PC-3 (cell line): ENCODE measurements at regions not wholly inside any gene's neighbourhood (a gene's known extent, or its start where the extent isn't known, plus 50 kb on each side); places are given as distances from the start of the nearest gene placed in this dataset.

Experiments used
- ATAC-seq: fragments of 200-7000 bp; cut with Tn5 transposase; 2 replicates; pipeline ENCODE4 v1.9.1; 2020; ENCODE audit warnings: mild to moderate bottlenecking, moderate library complexity
- BruUV-seq: library from RNA; stranded (reverse); fragments of 400-500 nt; replicated peaks from 2 replicates; lab custom pipeline; 2021; lab: Mats Ljungman, UMichigan
- CTCF ChIA-PET: fragments of 300-600 bp; sonication (Branson Sonifier 250); formaldehyde crosslinking; loops from one replicate; lab custom pipeline; 2022; ENCODE audit warnings: antibody characterized with exemption; lab: Charles Lee
- POLR2A ChIA-PET: fragments of 300-600 bp; sonication (Branson Sonifier 250); formaldehyde crosslinking; loops from one replicate; lab custom pipeline; 2022; ENCODE audit warnings: antibody characterized with exemption; ENCODE audit not compliant: unreplicated experiment; lab: Charles Lee
- DNase-seq: peaks from one replicate; pipeline ENCODE4 v3.0.0-alpha.2; 2015
- H2AFZ ChIP-seq: fragments of 300-600 bp; sonication (generic); 2 replicates; pipeline ENCODE4 v1.6.0; 2016; ENCODE audit warnings: antibody characterized with exemption, low read length
- H3F3A ChIP-seq: fragments of 300-600 bp; sonication (generic); one replicate; pipeline ENCODE4 v1.6.0; 2017; ENCODE audit warnings: antibody characterized with exemption, low read length, control low read depth, mild to moderate bottlenecking; ENCODE audit not compliant: unreplicated experiment
- H3K27ac ChIP-seq: fragments of 300-600 bp; sonication (generic); 2 replicates; pipeline ENCODE4 v1.5.1; 2016; ENCODE audit warnings: mild to moderate bottlenecking, low read length
- H3K27me3 ChIP-seq: fragments of 300-600 bp; sonication (generic); 2 replicates; pipeline ENCODE4 v1.6.1; 2016; ENCODE audit warnings: low read length, mixed read lengths
- H3K36me3 ChIP-seq: fragments of 300-600 bp; sonication (generic); 2 replicates; pipeline ENCODE4 v1.6.1; 2016; ENCODE audit warnings: low read depth, mixed run types, low read length, mixed read lengths
- H3K4me1 ChIP-seq: fragments of 300-600 bp; sonication (generic); 2 replicates; pipeline ENCODE4 v1.5.1; 2016; ENCODE audit warnings: low read length; ENCODE audit not compliant: insufficient read depth
- H3K4me2 ChIP-seq: fragments of 300-600 bp; sonication (generic); 2 replicates; pipeline ENCODE4 v1.6.0; 2016; ENCODE audit warnings: low read length
- H3K4me3 ChIP-seq: fragments of 300-600 bp; sonication (generic); 2 replicates; pipeline ENCODE4 v1.5.1; 2016; ENCODE audit warnings: mild to moderate bottlenecking, low read length, mixed read lengths
- H3K79me2 ChIP-seq: fragments of 300-600 bp; sonication (generic); 2 replicates; pipeline ENCODE4 v1.6.1; 2017; ENCODE audit warnings: low read length, mixed read lengths
- H3K9ac ChIP-seq: fragments of 300-600 bp; sonication (generic); 2 replicates; pipeline ENCODE4 v1.6.0; 2016; ENCODE audit warnings: mild to moderate bottlenecking, low read length
- H3K9me2 ChIP-seq: fragments of 300-600 bp; sonication (generic); replicated peaks from 2 replicates; pipeline ENCODE4 v1.6.1; 2016; ENCODE audit warnings: mixed run types, low read length, mixed read lengths
- H3K9me3 ChIP-seq: fragments of 300-600 bp; sonication (generic); 2 replicates; pipeline ENCODE4 v1.6.1; 2016; ENCODE audit warnings: low read length, mixed read lengths
- H4K20me1 ChIP-seq: fragments of 300-600 bp; sonication (generic); 2 replicates; pipeline ENCODE4 v1.6.1; 2016; ENCODE audit warnings: low read length, mixed read lengths
- EZH2 ChIP-seq: fragments of 300-600 bp; sonication (generic); IDR thresholded peaks from one replicate; pipeline ENCODE4 v1.6.1; 2017; ENCODE audit warnings: antibody characterized with exemption, mild to moderate bottlenecking, low read length; ENCODE audit not compliant: unreplicated experiment
- EZH2phosphoT487 ChIP-seq: fragments of 300-600 bp; sonication (generic); IDR thresholded peaks from 2 replicates; pipeline ENCODE4 v1.6.1; 2018; ENCODE audit warnings: mild to moderate bottlenecking, antibody characterized with exemption, low read length, borderline replicate concordance
- intact Hi-C: fragments of 100-400 bp; cut with micrococcal nuclease; formaldehyde crosslinking; loops from 2 replicates; pipeline ENCODE4 v1.9.0; 2023
- TF ChIP-seq, protein P1 (sequence below): fragments of 300-600 bp; sonication (generic); conservative IDR thresholded peaks from 2 replicates; pipeline ENCODE4 v1.5.1; 2017; ENCODE audit warnings: antibody characterized with exemption, low read depth, mild to moderate bottlenecking, low read length

DNA sequence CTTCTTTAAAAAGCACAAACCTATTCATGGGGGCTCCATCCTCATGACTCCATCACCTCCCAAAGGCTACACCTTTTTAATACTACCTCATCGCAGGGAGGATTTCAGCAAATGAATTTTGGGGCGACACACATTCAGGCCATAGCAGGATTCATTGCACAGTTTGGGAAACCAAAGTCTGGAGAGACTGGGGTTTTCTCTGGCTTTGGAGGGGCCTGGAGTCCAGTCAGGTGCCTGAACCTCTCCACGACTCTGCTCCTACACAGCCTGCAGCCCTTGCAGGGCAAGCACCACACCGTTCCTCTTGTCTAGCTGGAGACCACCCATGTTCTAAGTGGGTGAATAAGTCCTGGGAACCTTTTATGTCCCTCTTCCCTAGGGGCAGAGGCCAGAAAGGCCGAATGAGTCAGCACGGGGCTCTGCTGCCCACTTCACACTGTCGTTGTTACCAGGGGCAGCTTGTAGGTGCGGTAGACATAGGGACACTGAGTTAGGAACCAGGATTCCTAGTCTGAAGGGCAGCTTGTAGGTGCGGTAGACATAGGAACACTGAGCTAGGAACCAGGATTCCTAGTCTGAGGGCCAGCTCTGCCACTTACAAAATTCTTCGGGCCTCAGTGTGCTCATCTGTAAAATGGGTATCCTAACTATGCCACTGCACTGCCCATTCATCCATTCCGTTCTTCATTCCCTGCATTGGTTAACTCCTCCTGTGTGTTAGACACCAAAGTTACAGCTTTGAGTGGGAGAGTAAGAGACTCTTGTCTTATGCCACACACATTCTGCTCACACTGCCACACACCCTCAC, 251.7 kb upstream of the B3GAT1 start:
- Histone ChIP-seq H3K9me3 (peaks cover 22% of the 10 kb centered on the region), H4K20me1 (no peaks in the 10 kb centered on the region), H3K9ac (no peak overlapping the region), H3K27me3 (peaks cover 20% of the 10 kb centered on the region; the same call in 1 of the 2 replicates), H3K36me3 (no peaks in the 10 kb centered on the region), H3K4me2 (no peak overlapping the region), H3K4me3 (no peak overlapping the region), H3F3A (no peaks in the 10 kb centered on the region), H2AFZ (no peak overlapping the region), H3K9me2 (no peaks in the 10 kb centered on the region), H3K27ac (no peak overlapping the region), H3K79me2 (no peaks in the 10 kb centered on the region), H3K4me1 (no peaks in the 10 kb centered on the region)
- DNase-seq (no peak), ATAC-seq (no peak)
- ChIA-PET POLR2A (no interaction called here), CTCF (no interaction called here)
- TF ChIP-seq EZH2phosphoT487, result no peak
- no peak for TF ChIP-seq EZH2
- TF ChIP-seq, protein P1, sequence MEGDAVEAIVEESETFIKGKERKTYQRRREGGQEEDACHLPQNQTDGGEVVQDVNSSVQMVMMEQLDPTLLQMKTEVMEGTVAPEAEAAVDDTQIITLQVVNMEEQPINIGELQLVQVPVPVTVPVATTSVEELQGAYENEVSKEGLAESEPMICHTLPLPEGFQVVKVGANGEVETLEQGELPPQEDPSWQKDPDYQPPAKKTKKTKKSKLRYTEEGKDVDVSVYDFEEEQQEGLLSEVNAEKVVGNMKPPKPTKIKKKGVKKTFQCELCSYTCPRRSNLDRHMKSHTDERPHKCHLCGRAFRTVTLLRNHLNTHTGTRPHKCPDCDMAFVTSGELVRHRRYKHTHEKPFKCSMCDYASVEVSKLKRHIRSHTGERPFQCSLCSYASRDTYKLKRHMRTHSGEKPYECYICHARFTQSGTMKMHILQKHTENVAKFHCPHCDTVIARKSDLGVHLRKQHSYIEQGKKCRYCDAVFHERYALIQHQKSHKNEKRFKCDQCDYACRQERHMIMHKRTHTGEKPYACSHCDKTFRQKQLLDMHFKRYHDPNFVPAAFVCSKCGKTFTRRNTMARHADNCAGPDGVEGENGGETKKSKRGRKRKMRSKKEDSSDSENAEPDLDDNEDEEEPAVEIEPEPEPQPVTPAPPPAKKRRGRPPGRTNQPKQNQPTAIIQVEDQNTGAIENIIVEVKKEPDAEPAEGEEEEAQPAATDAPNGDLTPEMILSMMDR, result no peak
- BruUV-seq, result no TSS peak
- intact Hi-C loops, result no loop called here

DNA sequence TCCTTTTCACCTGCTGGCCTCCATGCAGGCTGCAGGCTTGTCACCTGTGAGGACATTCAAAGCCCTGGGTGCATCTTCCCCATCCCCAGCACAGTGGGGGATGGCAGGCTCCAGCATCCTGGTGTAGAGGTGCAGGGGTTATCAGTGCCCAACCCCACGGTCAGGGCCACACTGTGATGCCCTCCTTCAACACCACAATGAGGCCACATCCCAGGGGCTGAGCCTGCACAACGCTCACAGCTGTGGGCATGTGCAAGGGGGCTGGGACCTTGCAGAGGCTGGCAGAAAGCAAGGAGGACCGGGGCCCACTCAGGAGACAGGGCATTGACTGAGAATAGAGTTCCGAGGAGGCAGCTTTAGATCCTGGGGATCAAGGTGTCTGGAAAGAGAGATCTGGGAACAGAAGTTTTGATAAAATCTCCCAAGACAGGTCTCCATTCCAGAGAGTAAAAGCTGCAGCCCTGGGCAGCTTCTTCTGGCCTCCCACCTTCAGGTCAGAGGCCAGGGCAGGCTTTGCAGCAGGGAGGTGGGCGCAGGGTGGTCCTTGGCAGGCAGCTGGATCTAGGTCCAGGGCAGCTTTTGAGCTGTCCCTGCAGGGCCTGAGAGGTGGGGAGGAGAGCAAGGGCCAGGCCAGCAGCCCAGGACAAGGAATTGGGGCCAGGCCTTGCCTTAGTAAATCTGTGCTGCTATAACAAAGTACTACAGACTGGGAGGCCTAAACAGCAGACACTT, 250.8 kb upstream of the B3GAT1 start:
- Histone ChIP-seq H4K20me1 (no peaks in the 10 kb centered on the region), H3K36me3 (no peaks in the 10 kb centered on the region), H3K4me2 (no peak overlapping the region), H3K27ac (no peak overlapping the region), H3K4me3 (no peak overlapping the region), H3F3A (no peaks in the 10 kb centered on the region), H3K27me3 (peaks cover 13% of the 10 kb centered on the region; the same call in 1 of the 2 replicates), H3K4me1 (no peaks in the 10 kb centered on the region), H3K9ac (no peak overlapping the region), H3K9me2 (no peaks in the 10 kb centered on the region), H3K9me3 (peaks cover 18% of the 10 kb centered on the region; the same call in 1 of the 2 replicates), H3K79me2 (no peaks in the 10 kb centered on the region), H2AFZ (no peak overlapping the region)
- BruUV-seq, result no TSS peak
- TF ChIP-seq EZH2, result no peak
- no peak for TF ChIP-seq EZH2phosphoT487
- TF ChIP-seq, protein P1, result no peak
- CTCF ChIA-PET, result no interaction called here
- DNase-seq, result no peak
- intact Hi-C loops, result no loop called here
- ATAC-seq, result no peak
- POLR2A ChIA-PET, result no interaction called here

DNA sequence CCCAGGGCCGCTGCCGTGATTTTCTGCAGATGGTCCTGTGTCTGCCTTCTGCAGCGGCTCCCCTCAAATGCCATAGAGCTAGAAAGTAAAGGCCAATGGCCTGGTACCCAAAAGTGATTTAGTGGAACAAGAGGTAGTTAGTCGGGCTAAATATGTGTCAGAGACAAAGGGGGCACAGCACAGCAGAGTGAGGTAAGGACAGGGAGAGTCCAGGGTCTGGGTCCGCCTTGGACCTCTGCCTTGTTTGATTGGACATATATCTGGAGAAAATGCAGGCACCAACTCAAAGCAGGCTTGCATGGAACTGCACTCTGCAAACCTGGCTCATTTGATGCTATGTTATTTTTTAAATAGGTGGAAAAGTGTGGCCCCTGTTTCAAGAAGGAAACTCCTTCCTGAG, 249.6 kb upstream of the B3GAT1 start:
- peaks cover 18% of the 10 kb centered on the region; the same call in 1 of the 2 replicates for H3K9me3 ChIP-seq
- H3K4me3 ChIP-seq, result no peak overlapping the region
- H3K79me2 ChIP-seq, result no peaks in the 10 kb centered on the region
- no peaks in the 10 kb centered on the region for H3F3A ChIP-seq
- no peak overlapping the region for H3K27ac ChIP-seq
- POLR2A ChIA-PET, result no interaction called here
- H3K9me2 ChIP-seq, result no peaks in the 10 kb centered on the region
- H3K36me3 ChIP-seq, result no peaks in the 10 kb centered on the region
- no peaks in the 10 kb centered on the region for H4K20me1 ChIP-seq
- no TSS peak for BruUV-seq
- H3K27me3 ChIP-seq, result peaks cover 11% of the 10 kb centered on the region; the same call in 1 of the 2 replicates
- no peak overlapping the region for H3K4me2 ChIP-seq
- H3K9ac ChIP-seq, result no peak overlapping the region
- no peak for ATAC-seq
- intact Hi-C loops, result no loop called here
- DNase-seq, result no peak
- CTCF ChIA-PET, result no interaction called here
- H2AFZ ChIP-seq, result no peak overlapping the region
- TF ChIP-seq EZH2phosphoT487 (no peak), EZH2 (no peak)
- TF ChIP-seq, protein P1, result no peak
- no peaks in the 10 kb centered on the region for H3K4me1 ChIP-seq
